Fibroblast of pulmonary artery (primary cell): ENCODE measurements at regions not wholly inside any gene's neighbourhood (a gene's known extent, or its start where the extent isn't known, plus 50 kb on each side); places are given as distances from the start of the nearest gene placed in this dataset.

ENCODE experiments used
- DNase-seq: peaks from one replicate; pipeline ENCODE4 v3.0.0-alpha.2; 2010; ENCODE audit warnings: low read depth
- H3K4me3 ChIP-seq: replicated peaks from 2 replicates; pipeline ENCODE4 v1.5.1; 2011; ENCODE audit warnings: low read depth, mild to moderate bottlenecking, control low read depth, low read length, moderate library complexity
- TF ChIP-seq, protein P1 (sequence below): IDR thresholded peaks from 2 replicates; pipeline ENCODE4 v1.5.1; 2011; ENCODE audit warnings: mild to moderate bottlenecking, control low read depth, low read length, inconsistent platforms; ENCODE audit errors: missing control alignments

DNA sequence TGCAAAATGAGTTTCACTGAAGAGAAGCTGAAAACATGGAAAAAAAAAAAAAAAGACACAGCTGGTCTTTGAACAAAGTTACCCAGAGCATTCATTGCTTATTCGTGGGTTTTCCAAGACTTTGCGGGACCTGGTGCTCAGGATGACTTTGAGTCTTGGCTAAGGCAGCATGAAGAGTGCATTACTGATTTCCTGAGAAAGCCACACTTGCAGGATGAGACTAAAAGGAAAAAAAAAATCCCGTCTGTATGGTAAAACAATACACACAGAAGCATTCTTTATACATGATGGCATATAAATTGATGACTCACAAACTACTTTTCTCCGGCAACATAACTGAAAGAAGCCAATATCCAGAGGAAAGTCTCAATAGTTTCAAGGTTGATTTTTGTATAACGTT lies 195.4 kb downstream of the SPP2 start:
- TF ChIP-seq, protein P1, sequence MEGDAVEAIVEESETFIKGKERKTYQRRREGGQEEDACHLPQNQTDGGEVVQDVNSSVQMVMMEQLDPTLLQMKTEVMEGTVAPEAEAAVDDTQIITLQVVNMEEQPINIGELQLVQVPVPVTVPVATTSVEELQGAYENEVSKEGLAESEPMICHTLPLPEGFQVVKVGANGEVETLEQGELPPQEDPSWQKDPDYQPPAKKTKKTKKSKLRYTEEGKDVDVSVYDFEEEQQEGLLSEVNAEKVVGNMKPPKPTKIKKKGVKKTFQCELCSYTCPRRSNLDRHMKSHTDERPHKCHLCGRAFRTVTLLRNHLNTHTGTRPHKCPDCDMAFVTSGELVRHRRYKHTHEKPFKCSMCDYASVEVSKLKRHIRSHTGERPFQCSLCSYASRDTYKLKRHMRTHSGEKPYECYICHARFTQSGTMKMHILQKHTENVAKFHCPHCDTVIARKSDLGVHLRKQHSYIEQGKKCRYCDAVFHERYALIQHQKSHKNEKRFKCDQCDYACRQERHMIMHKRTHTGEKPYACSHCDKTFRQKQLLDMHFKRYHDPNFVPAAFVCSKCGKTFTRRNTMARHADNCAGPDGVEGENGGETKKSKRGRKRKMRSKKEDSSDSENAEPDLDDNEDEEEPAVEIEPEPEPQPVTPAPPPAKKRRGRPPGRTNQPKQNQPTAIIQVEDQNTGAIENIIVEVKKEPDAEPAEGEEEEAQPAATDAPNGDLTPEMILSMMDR, result no peak
- DNase-seq, result peak; percentile 83
- H3K4me3 ChIP-seq, result no peak overlapping the region

DNA sequence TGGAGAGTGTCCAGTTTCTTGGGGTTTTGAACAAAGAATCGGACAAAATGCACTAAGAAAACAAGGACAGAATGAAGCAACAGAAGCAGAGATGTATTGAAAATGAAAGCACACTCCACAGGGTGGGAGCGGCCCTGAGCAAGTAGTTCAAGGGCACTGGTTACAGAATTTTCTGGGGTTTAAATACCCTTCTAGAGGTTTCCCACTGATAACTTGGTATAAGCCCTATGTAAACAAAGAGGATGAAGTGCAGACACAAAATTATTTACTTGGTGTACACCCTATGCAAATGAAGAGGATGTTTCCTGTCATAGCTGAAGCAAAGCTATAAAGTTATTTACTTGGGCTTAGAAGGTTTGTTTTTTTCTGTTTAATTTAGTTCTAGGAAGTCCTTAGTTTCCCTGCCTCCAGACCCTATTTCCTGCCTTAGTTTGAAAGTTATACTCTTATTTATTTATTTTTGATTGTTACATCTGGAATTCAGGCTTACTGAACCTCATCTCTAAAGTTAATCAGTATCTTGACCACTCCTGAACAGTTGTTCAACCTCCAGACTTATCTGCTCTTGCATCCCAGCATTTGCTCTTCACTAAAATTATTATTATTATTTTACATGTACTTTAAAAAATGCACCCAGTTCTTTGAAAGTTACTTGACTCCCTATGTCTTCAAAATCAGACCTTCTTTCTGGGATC lies 193.5 kb downstream of the SPP2 start:
- no peak for DNase-seq
- H3K4me3 ChIP-seq, result no peak overlapping the region
- TF ChIP-seq, protein P1, result no peak

DNA sequence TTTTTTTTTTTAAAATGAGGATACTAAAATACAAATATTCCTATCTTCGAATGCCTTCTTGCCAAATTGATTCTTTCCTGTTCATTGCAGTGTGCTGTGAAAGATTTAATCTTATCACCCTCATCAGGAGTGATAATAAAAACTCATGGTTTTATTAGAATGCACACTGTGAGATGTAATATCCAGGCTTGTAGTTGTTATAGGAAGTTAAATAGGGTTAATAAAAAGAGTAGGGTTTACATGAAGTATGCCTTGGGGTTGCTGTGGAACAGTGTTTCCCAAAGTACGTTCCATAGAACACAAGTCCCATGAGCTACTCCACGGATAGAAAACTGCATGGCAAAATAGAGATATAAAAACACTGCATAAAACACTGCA lies 191.9 kb downstream of the SPP2 start:
- DNase-seq, result no peak
- TF ChIP-seq, protein P1, result no peak
- no peak overlapping the region for H3K4me3 ChIP-seq

DNA sequence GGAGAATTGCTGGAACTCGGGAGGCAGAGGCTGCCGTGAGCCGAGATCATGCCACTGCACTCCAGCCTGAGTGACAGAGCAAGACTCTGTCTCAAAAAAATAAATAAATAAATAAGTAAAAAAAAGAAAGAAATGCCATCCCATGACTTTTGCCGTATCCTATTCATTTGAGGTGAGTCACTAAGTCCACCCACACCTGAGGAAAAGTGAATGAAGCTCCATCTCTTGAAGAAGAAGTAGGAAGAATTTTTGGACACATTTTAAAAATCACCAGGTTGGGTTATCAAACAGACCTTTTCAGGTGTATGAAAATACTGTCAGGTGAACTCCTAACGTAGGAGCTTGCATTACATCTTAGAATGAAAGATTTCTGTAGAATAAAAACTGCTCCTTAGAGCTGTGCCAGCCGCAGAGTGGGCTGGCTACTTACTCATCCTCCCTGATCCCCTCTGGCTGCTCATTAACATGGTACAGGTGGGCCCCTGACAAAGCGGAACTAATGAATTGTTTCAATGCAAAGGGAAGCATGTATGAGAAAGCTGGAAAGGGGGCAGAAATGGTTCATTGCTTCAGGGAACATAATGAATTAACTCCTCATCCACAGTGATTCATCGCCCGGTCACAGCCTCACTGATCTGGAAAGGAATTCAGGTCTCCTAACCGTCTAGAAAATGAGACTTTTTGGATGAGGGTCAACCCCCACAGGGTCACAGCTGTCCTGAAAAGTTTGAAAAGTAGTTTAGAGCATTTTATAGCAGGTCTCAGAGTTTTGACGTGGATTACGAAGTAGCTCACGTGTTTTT lies 191.4 kb downstream of the SPP2 start:
- H3K4me3 ChIP-seq, result no peak overlapping the region
- TF ChIP-seq, protein P1, result no peak
- peak; percentile 44 for DNase-seq

DNA sequence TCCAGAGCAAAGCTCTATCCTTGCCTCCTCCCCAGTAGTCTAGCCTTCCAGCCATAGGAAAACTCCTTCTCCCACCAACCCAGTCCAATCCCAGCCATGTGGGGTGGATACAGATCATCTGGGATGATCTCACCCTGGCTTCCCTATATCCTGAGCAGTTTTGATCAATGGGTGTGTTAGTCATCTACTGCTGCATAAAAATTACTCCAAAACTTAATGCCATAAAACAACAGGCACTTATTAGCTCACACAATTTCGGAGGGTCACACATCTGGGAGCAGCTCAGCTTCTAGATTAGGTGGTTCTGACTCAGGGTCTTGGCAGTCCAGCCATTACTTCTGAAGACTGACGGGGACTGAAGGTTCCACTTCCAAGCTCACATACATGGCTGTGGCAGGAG lies 190.4 kb downstream of the SPP2 start:
- no peak overlapping the region for H3K4me3 ChIP-seq
- TF ChIP-seq, protein P1, result no peak
- no peak for DNase-seq

DNA sequence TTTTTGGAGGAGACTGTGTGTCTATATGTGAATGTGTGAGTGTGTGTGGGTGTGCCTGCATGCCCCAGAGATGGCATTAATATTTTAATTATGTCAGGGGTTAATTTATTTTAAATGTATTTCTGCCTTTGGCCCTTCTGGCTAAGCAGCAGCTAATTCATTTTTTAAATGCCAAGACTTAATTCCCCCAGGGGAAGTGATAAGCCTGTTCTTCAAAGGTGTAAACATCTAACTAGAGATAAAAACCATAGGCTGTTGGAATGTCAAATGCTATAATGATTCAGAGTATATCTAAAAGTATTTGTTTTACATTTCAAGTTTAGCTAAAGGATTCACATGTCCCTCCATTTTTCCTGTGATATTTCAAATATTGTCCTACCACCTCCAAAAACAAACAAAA lies 184.7 kb downstream of the SPP2 start:
- no peak overlapping the region for H3K4me3 ChIP-seq
- DNase-seq, result no peak
- TF ChIP-seq, protein P1, result no peak
